K562 (cell line): ENCODE measurements at regions not wholly inside any gene's neighbourhood (a gene's known extent, or its start where the extent isn't known, plus 50 kb on each side); places are given as distances from the start of the nearest gene placed in this dataset.

Experiments used
- ATAC-seq: fragments of 200-7000 bp; cut with Tn5 transposase; 3 replicates; pipeline ENCODE4 v1.9.1; 2020; ENCODE audit warnings: moderate library complexity
- BruUV-seq: library from RNA; stranded (reverse); fragments of 400-500 nt; replicated peaks from 2 replicates; lab custom pipeline; 2021; lab: Mats Ljungman, UMichigan
- CTCF ChIA-PET: fragments of 300-600 bp; formaldehyde crosslinking; extraction: SDS; loops from one replicate; lab custom pipeline; 2021; ENCODE audit warnings: low intra/inter-chr PET ratio; lab: Yijun Ruan, JAX
- POLR2A ChIA-PET: fragments of 300-600, 350-650 bp; sonication (Branson Sonifier 250); formaldehyde crosslinking; extraction: SDS; loops from one replicate; lab custom pipeline; 2021; ENCODE audit warnings: antibody characterized with exemption, inconsistent platforms; lab: Yijun Ruan, JAX
- DNase-seq, 4 experiments: peaks; one replicate each; pipeline versions ENCODE4 v3.0.0 to v3.0.0-alpha.2; 2011 to 2018; ENCODE audit warnings: low spot score in 3 of 4, mixed read lengths in 3 of 4; ENCODE audit errors: extremely low read depth in 1 of 4
- FAIRE-seq: peaks from 2 replicates; lab custom pipeline; 2011; peaks lifted over from hg19 to GRCh38; lab: Jason Lieb, UNC
- H2AFZ ChIP-seq: 2 replicates; pipeline ENCODE4 v1.6.0; 2011; ENCODE audit warnings: low read depth, low read length, control low read depth, inconsistent platforms
- H3K27ac ChIP-seq: fragments of 200-600 bp; 3 replicates; pipeline ENCODE4 v1.8.0; 2011; ENCODE audit warnings: low read depth, mild to moderate bottlenecking, control low read depth, inconsistent platforms, low read length, moderate library complexity, mixed read lengths; ENCODE audit errors: extremely low read depth
- H3K27me3 ChIP-seq, 2 experiments: fragments of 300-600 bp in 1 of 2; 2 replicates in 1 of 2; 3 replicates in 1 of 2; pipeline versions ENCODE4 v1.6.0 to v1.8.0; 2011; ENCODE audit warnings: inconsistent platforms in 2 of 2, low read length in 2 of 2, mild to moderate bottlenecking in 1 of 2, mixed read lengths in 1 of 2, moderate library complexity in 1 of 2; ENCODE audit not compliant: control insufficient read depth in 2 of 2, insufficient read depth in 2 of 2
- H3K36me3 ChIP-seq: fragments of 300-600 bp; 3 replicates; pipeline ENCODE4 v1.8.0; 2011; ENCODE audit warnings: mild to moderate bottlenecking, low read length, inconsistent platforms; ENCODE audit not compliant: control insufficient read depth, insufficient read depth
- H3K4me1 ChIP-seq, 2 experiments: fragments of 200-600 bp in 1 of 2; replicated peaks in 1 of 2; 2 replicates in 1 of 2; 3 replicates in 1 of 2; pipeline versions ENCODE4 v1.5.1 to v1.8.0; 2011; ENCODE audit warnings: inconsistent platforms in 2 of 2, low read length in 2 of 2, mild to moderate bottlenecking in 1 of 2, mixed read lengths in 1 of 2, moderate library complexity in 1 of 2; ENCODE audit not compliant: control insufficient read depth in 2 of 2, insufficient read depth in 2 of 2
- H3K4me2 ChIP-seq: 2 replicates; pipeline ENCODE4 v1.6.1; 2011; ENCODE audit warnings: low read length, control low read depth, inconsistent platforms, mixed read lengths; ENCODE audit not compliant: insufficient read depth
- H3K4me3 ChIP-seq: fragments of 200-600 bp; sonication (generic), shearing (Covaris generic); 2 replicates; pipeline ENCODE4 v1.5.1; 2016; ENCODE audit warnings: control low read depth, inconsistent platforms
- H3K79me2 ChIP-seq: fragments of 200-600 bp; 3 replicates; pipeline ENCODE4 v1.8.0; 2011; ENCODE audit warnings: low read length, inconsistent platforms; ENCODE audit not compliant: control insufficient read depth, insufficient read depth
- H3K9ac ChIP-seq, 2 experiments: 2 replicates each; pipeline versions ENCODE4 v1.6.0 to v1.6.1; 2011; ENCODE audit warnings: low read depth in 2 of 2, low read length in 2 of 2, control low read depth in 1 of 2, inconsistent platforms in 1 of 2, mild to moderate bottlenecking in 1 of 2, mixed read lengths in 1 of 2; ENCODE audit not compliant: insufficient read depth in 1 of 2
- H3K9me1 ChIP-seq: one replicate; pipeline ENCODE4 v1.6.0; 2011; ENCODE audit warnings: inconsistent platforms, mild to moderate bottlenecking, low read length, moderate library complexity; ENCODE audit not compliant: control insufficient read depth, insufficient read depth
- H3K9me3 ChIP-seq: replicated peaks from 2 replicates; pipeline ENCODE4 v1.5.1; 2011; ENCODE audit warnings: low read depth, low read length, inconsistent platforms; ENCODE audit not compliant: control insufficient read depth, insufficient read depth
- H4K20me1 ChIP-seq: replicated peaks from 2 replicates; pipeline ENCODE4 v1.6.1; 2011; ENCODE audit warnings: low read length, inconsistent platforms, mixed read lengths; ENCODE audit not compliant: control insufficient read depth, insufficient read depth
- CAMTA2 ChIP-seq: fragments of 250-450 bp; sonication (Bioruptor Pico); conservative IDR thresholded peaks from 2 replicates; pipeline ENCODE4 v1.5.1; 2022
- CREB3 ChIP-seq: fragments of 450-650 bp; conservative IDR thresholded peaks from 2 replicates; pipeline ENCODE4 v1.6.1; 2016; ENCODE audit warnings: missing genetic modification characterization, low read depth, mild to moderate bottlenecking, missing compliant biosample characterization, moderate library complexity
- E2F3 ChIP-seq: fragments of 250-450 bp; sonication (Bioruptor Pico); IDR thresholded peaks from 2 replicates; pipeline ENCODE4 v1.4.0; 2020; ENCODE audit warnings: mild to moderate bottlenecking
- FOSL1 ChIP-seq: fragments of 200-800 bp; sonication (Bioruptor generic); conservative IDR thresholded peaks from 2 replicates; pipeline ENCODE4 v1.6.1; 2016; ENCODE audit warnings: missing genetic modification characterization, missing compliant biosample characterization
- FUS ChIP-seq: fragments of 200-400 bp; formaldehyde crosslinking; optimal IDR thresholded peaks from 2 replicates; pipeline ENCODE3; 2017; ENCODE audit warnings: low read depth, low read length
- KDM5B ChIP-seq: fragments of 200-600 bp; sonication (generic); IDR thresholded peaks from 2 replicates; pipeline ENCODE4 v1.6.1; 2012; ENCODE audit warnings: low read depth, mild to moderate bottlenecking, moderate library complexity, low read length, control low read depth, inconsistent platforms; ENCODE audit not compliant: insufficient replicate concordance
- MAZ ChIP-seq, 2 experiments: fragments of 450-650 bp in 1 of 2; sonication (generic) in 1 of 2; formaldehyde crosslinking; IDR thresholded peaks in 1 of 2; conservative IDR thresholded peaks in 1 of 2; 2 replicates each; pipeline versions ENCODE4 v1.4.0 to v1.5.0; 2020; ENCODE audit warnings: mild to moderate bottlenecking in 1 of 2, missing genetic modification reagents in 1 of 2
- MECOM ChIP-seq: fragments of 250-450 bp; sonication (Bioruptor Pico); IDR thresholded peaks from 2 replicates; pipeline ENCODE4 v1.8.0; 2022; ENCODE audit warnings: inconsistent platforms
- MEIS2 ChIP-seq: fragments of 450-650 bp; IDR thresholded peaks from 2 replicates; pipeline ENCODE4 v1.6.1; 2014; ENCODE audit warnings: mild to moderate bottlenecking; ENCODE audit not compliant: partially characterized antibody
- NCOA6 ChIP-seq: fragments of 450-650 bp; IDR thresholded peaks from 2 replicates; pipeline ENCODE4 v1.6.1; 2017; ENCODE audit warnings: mild to moderate bottlenecking
- NRF1 ChIP-seq, 2 experiments: fragments of 450-650 bp; IDR thresholded peaks in 1 of 2; conservative IDR thresholded peaks in 1 of 2; 2 replicates each; pipeline ENCODE4 v1.6.1; 2014; ENCODE audit warnings: mild to moderate bottlenecking in 2 of 2
- POLR2B ChIP-seq: fragments of 450-650 bp; IDR thresholded peaks from 2 replicates; pipeline ENCODE4 v1.6.1; 2018; ENCODE audit warnings: low read depth; ENCODE audit not compliant: partially characterized antibody
- SMC3 ChIP-seq: conservative IDR thresholded peaks from 2 replicates; pipeline ENCODE4 v1.6.1; 2011; ENCODE audit warnings: low read depth, low read length, improper control_type of control experiment; ENCODE audit not compliant: insufficient read depth
- STAT5A ChIP-seq: IDR thresholded peaks from 2 replicates; pipeline ENCODE4 v1.6.1; 2012; ENCODE audit warnings: low read length, inconsistent platforms, borderline replicate concordance
- TCF7L2 ChIP-seq: fragments of 150-350 bp; IDR thresholded peaks from 2 replicates; pipeline ENCODE4 v1.6.1; 2016; ENCODE audit warnings: low read depth, mild to moderate bottlenecking, low read length, moderate library complexity
- ZNF12 ChIP-seq: sonication (generic); formaldehyde crosslinking; IDR thresholded peaks from 2 replicates; pipeline ENCODE4 v1.4.0; 2020; ENCODE audit warnings: mild to moderate bottlenecking, missing genetic modification reagents
- ZZZ3 ChIP-seq: fragments of 450-650 bp; IDR thresholded peaks from 2 replicates; pipeline ENCODE4 v1.6.1; 2016; ENCODE audit warnings: antibody characterized with exemption, mild to moderate bottlenecking, moderate library complexity
- WGBS: fragments of 100-300 bp; shearing (Covaris generic); methylation state at CpG from one replicate; pipeline ENCODE4 v1.1.6; 2016; ENCODE audit warnings: low coverage, mixed read lengths; ENCODE audit not compliant: insufficient coverage; ENCODE audit errors: missing lambda C conversion rate; 5-methylcytosine and 5-hydroxymethylcytosine counted together
- in situ Hi-C: fragments of 300-500 bp; cut with MboI; formaldehyde crosslinking; loops from 4 replicates; pipeline ENCODE4 v1.15.0; 2018; ENCODE audit warnings: inconsistent platforms, mixed read lengths
- intact Hi-C: fragments of 100-400 bp; cut with micrococcal nuclease; formaldehyde crosslinking; loops from 2 replicates; pipeline ENCODE4 v1.14.2; 2022

GRCh38 chr1:185532856-185533255 lies 201.3 kb upstream of the HMCN1 start:
- H2AFZ ChIP-seq = no peak overlapping the region
- no peaks in the 10 kb centered on the region; the same call in 2 of the 3 replicates for H3K36me3 ChIP-seq
- intact Hi-C loops (no loop called here), in situ Hi-C loops (no loop called here)
- H3K4me2 ChIP-seq = no peak overlapping the region
- no peaks in the 10 kb centered on the region for H3K79me2 ChIP-seq
- no peaks in the 10 kb centered on the region for H3K9me1 ChIP-seq
- H4K20me1 ChIP-seq = no peaks in the 10 kb centered on the region
- no peaks in the 10 kb centered on the region for H3K27me3 ChIP-seq
- H3K4me1 ChIP-seq = peaks cover 0 to 27% of the 10 kb centered on the region in 2 experiments; a peak in 3 of 5 replicates
- ChIA-PET POLR2A (interaction anchor here (0.9 to 1.0 kb wide), 2 partner anchors 12 to 375 kb away, joined by 3 read pairs; no protein-coding TSS in a partner anchor), CTCF (no interaction called here)
- no TSS peak for BruUV-seq
- H3K9me3 ChIP-seq = no peaks in the 10 kb centered on the region
- DNase-seq (no peak), ATAC-seq (no peak), FAIRE-seq (no peak)
- no peak overlapping the region for H3K4me3 ChIP-seq
- TF ChIP-seq ZZZ3 = no peak
- peak; percentile 61 for TF ChIP-seq MEIS2
- TF ChIP-seq TCF7L2 = no peak
- no peak overlapping the region for H3K9ac ChIP-seq
- H3K27ac ChIP-seq = no peak overlapping the region

GRCh38 chr1:185531838-185532237 lies 202.4 kb upstream of the HMCN1 start:
- peak; percentile 17; the same call in 1 of the 3 replicates for ATAC-seq
- Histone ChIP-seq H4K20me1 (no peaks in the 10 kb centered on the region), H3K4me3 (no peak overlapping the region), H3K36me3 (no peaks in the 10 kb centered on the region; the same call in 2 of the 3 replicates), H2AFZ (peak overlapping the region; percentile 58; the same call in 1 of the 2 replicates), H3K4me2 (no peak overlapping the region; the same call in 1 of the 2 replicates), H3K27ac (no peak overlapping the region), H3K27me3 (no peaks in the 10 kb centered on the region), H3K9ac (no peak overlapping the region), H3K9me1 (no peaks in the 10 kb centered on the region), H3K9me3 (no peaks in the 10 kb centered on the region), H3K79me2 (no peaks in the 10 kb centered on the region), H3K4me1 (peaks cover 0 to 27% of the 10 kb centered on the region in 2 experiments; a peak in 3 of 5 replicates)
- WGBS = 26% methylated on average over 4 of the region's 4 CpGs
- intact Hi-C loops = no loop called here
- DNase-seq = no peak
- ChIA-PET CTCF (no interaction called here), POLR2A (interaction anchor here (1.5 kb wide), 1 partner anchor 10 kb away, joined by 7 read pairs; no protein-coding TSS in a partner anchor)
- in situ Hi-C loops = no loop called here
- no TSS peak for BruUV-seq
- FAIRE-seq = no peak
- TF ChIP-seq KDM5B (no peak), POLR2B (no peak), FUS (no peak), FOSL1 (no peak), CAMTA2 (CRISPR knock-in tag) (no peak), ZNF12 (CRISPR knock-in tag) (no peak), CREB3 (tag) (no peak), E2F3 (CRISPR knock-in tag) (no peak), SMC3 (no peak), NCOA6 (no peak), MAZ (CRISPR knock-in tag; conservative IDR thresholded peaks at IDR 0.05 in 1 of 2, IDR thresholded peaks at IDR 0.05 in 1 of 2) (peak in 1 of 2 experiments; percentile 36; a peak in 1 of 4 replicates), NRF1 (conservative IDR thresholded peaks at IDR 0.05 in 1 of 2, IDR thresholded peaks at IDR 0.05 in 1 of 2) (no peak), STAT5A (0 out of 2 replicates have a peak, but pooled peaks have one; percentile 8), MECOM (CRISPR knock-in tag) (no peak)
